ENCODE measurements at regions not wholly inside any gene's neighbourhood (a gene's known extent, or its start where the extent isn't known, plus 50 kb on each side); places are given as distances from the start of the nearest gene placed in this dataset.

DNA sequence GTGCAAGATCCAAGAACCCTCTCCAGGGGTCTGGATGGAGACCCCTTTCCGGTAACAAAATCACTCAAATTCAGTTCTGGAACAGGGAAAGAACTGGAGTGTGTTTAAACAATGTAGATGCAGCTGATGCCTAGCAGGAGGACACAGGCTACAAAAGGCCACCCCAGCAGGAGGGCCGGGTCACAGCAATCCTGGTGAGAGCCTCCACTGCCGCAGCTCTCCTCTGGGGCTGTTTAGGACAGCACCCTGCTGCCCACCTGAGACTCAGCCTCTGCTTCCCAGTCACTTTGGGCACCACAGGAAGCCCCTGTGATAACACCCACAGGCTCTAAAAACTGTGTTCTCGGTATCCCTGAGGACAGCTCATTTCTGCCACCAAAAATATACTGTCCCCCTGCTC, 318.7 kb upstream of the NBEA start:
- TF ChIP-seq, protein P1, sequence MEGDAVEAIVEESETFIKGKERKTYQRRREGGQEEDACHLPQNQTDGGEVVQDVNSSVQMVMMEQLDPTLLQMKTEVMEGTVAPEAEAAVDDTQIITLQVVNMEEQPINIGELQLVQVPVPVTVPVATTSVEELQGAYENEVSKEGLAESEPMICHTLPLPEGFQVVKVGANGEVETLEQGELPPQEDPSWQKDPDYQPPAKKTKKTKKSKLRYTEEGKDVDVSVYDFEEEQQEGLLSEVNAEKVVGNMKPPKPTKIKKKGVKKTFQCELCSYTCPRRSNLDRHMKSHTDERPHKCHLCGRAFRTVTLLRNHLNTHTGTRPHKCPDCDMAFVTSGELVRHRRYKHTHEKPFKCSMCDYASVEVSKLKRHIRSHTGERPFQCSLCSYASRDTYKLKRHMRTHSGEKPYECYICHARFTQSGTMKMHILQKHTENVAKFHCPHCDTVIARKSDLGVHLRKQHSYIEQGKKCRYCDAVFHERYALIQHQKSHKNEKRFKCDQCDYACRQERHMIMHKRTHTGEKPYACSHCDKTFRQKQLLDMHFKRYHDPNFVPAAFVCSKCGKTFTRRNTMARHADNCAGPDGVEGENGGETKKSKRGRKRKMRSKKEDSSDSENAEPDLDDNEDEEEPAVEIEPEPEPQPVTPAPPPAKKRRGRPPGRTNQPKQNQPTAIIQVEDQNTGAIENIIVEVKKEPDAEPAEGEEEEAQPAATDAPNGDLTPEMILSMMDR (IDR thresholded peaks at IDR 0.05; ENCODE audit: insufficient read depth, low read length) = no peak
- TF ChIP-seq POLR2AphosphoS5 (IDR thresholded peaks at IDR 0.05; ENCODE audit: low read depth) (no peak), REST (IDR thresholded peaks at IDR 0.05; ENCODE audit: insufficient replicate concordance, low read depth) (no peak), GABPA (IDR thresholded peaks at IDR 0.05; ENCODE audit: low read depth) (no peak)

All from HL-60 (cell line).